GM18505 (cell line): ENCODE measurements at regions not wholly inside any gene's neighbourhood (a gene's known extent, or its start where the extent isn't known, plus 50 kb on each side); places are given as distances from the start of the nearest gene placed in this dataset.

ENCODE experiments used
- ATAC-seq: cut with Tn5 transposase; IDR thresholded peaks from one replicate; pipeline ENCODE4 v1.9.1; 2021; ENCODE audit not compliant: unreplicated experiment
- POLR2A ChIP-seq: IDR thresholded peaks from 4 replicates; pipeline ENCODE4 v1.6.1; 2011; ENCODE audit warnings: borderline replicate concordance; ENCODE audit not compliant: insufficient read depth, insufficient read length; ENCODE audit errors: extremely low read depth

- ATAC-seq, result no peak
- TF ChIP-seq POLR2A, result no peak
Measured at GRCh38 chr13:61797397-61797796, 381.7 kb upstream of the PCDH20 start.

- no peak for TF ChIP-seq POLR2A
- ATAC-seq, result no peak
Measured at GRCh38 chr13:61795580-61795979, 379.9 kb upstream of the PCDH20 start.

- TF ChIP-seq POLR2A, result no peak
- no peak for ATAC-seq
Measured at GRCh38 chr13:61779456-61779855, 363.8 kb upstream of the PCDH20 start.

DNA sequence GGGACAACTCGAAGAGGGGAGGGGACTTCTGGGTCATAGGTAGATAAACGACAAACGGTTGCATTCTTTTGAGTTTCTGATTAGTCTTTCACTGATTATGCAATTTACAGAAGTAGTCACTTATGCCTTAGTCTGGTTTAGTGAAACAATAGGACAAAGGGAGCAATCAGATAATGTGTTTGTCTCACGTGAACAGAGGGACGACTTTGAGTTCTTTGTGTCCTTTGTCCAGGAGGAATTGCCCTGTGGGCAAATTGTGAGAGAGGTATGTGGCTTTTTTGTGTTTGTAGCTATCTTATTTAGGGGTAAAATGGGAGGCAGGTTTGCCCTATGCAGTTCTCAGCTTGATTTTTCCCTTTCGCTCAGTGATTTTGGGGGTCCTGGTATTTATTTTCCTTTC lies 362.9 kb upstream of the PCDH20 start:
- TF ChIP-seq POLR2A, result no peak
- ATAC-seq, result no peak

- ATAC-seq, result no peak
- TF ChIP-seq POLR2A, result no peak
Measured at GRCh38 chr13:61777899-61778298, 362.2 kb upstream of the PCDH20 start.

GRCh38 chr13:61777271-61777670 lies 361.6 kb upstream of the PCDH20 start:
- no peak for TF ChIP-seq POLR2A

GRCh38 chr13:61774903-61775302 lies 359.3 kb upstream of the PCDH20 start:
- ATAC-seq, result no peak
- TF ChIP-seq POLR2A, result no peak

More at GRCh38 chr13:61777271-61777670, 361.6 kb upstream of the PCDH20 start:
- ATAC-seq, result no peak

GRCh38 chr13:61770681-61771080 lies 355.0 kb upstream of the PCDH20 start:
- TF ChIP-seq POLR2A, result no peak
- no peak for ATAC-seq

GRCh38 chr13:61768175-61768574 lies 352.5 kb upstream of the PCDH20 start:
- no peak for ATAC-seq
- no peak for TF ChIP-seq POLR2A

DNA sequence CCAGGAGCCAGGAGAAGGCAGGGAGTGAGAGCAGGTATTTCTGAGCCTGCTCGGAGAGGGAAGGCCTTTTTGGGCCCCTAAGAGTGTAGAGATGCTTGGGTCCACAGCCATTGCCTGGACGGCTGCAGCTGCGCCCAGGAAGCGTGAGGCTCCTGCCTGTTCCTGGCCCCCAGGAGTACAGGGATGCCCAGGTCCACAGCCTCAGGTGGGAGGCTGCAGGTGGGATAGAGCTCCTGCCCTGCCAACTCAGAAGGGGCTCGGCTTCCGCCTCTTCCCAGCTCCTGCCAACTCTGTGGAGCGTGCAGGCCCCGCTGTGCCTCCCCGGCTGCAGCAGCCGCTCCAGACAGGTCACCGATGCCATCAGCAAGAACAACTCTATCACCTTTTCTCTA lies 351.0 kb upstream of the PCDH20 start:
- no peak for TF ChIP-seq POLR2A
- ATAC-seq, result no peak

- no peak for ATAC-seq
- TF ChIP-seq POLR2A, result no peak
Measured at GRCh38 chr13:61765940-61766666, 350.5 kb upstream of the PCDH20 start.

GRCh38 chr13:61765181-61765742 lies 349.6 kb upstream of the PCDH20 start:
- ATAC-seq, result no peak
- TF ChIP-seq POLR2A, result no peak

GRCh38 chr13:61761690-61762089 lies 346.0 kb upstream of the PCDH20 start:
- no peak for ATAC-seq
- no peak for TF ChIP-seq POLR2A

- TF ChIP-seq POLR2A, result no peak
- no peak for ATAC-seq
Measured at GRCh38 chr13:61760102-61760501, 344.5 kb upstream of the PCDH20 start.
